ENCODE measurements at regions not wholly inside any gene's neighbourhood (a gene's known extent, or its start where the extent isn't known, plus 50 kb on each side); places are given as distances from the start of the nearest gene placed in this dataset.

GRCh38 chr5:158510479-158510878 lies 589.2 kb downstream of the EBF1 start:
- Histone ChIP-seq H3K79me2 (ENCODE audit: insufficient read depth, low read length) (no peaks in the 10 kb centered on the region), H3K4me3 (ENCODE audit: insufficient read depth, low read length, poor library complexity, severe bottlenecking) (no peak overlapping the region), H3K27ac (ENCODE audit: low read depth, low read length) (no peak overlapping the region), H3K4me2 (ENCODE audit: low read depth, low read length, poor library complexity, severe bottlenecking) (no peak overlapping the region), H3K27me3 (ENCODE audit: low read length) (no peaks in the 10 kb centered on the region), H3K9me2 (replicated peaks; ENCODE audit: insufficient read depth, low read length) (no peaks in the 10 kb centered on the region), H3F3A (ENCODE audit: insufficient read depth) (peaks cover 7% of the 10 kb centered on the region; the same call in 1 of the 2 replicates), H2AFZ (ENCODE audit: low read depth, low read length, severe bottlenecking) (no peak overlapping the region), H3K9ac (ENCODE audit: low read length) (no peak overlapping the region), H4K20me1 (ENCODE audit: low read depth, low read length) (no peaks in the 10 kb centered on the region), H3K9me3 (ENCODE audit: insufficient read depth, low read length) (peaks cover 20% of the 10 kb centered on the region; the same call in 1 of the 2 replicates), H3K36me3 (ENCODE audit: low read length) (peaks cover 12% of the 10 kb centered on the region)
- TF ChIP-seq, protein P1, sequence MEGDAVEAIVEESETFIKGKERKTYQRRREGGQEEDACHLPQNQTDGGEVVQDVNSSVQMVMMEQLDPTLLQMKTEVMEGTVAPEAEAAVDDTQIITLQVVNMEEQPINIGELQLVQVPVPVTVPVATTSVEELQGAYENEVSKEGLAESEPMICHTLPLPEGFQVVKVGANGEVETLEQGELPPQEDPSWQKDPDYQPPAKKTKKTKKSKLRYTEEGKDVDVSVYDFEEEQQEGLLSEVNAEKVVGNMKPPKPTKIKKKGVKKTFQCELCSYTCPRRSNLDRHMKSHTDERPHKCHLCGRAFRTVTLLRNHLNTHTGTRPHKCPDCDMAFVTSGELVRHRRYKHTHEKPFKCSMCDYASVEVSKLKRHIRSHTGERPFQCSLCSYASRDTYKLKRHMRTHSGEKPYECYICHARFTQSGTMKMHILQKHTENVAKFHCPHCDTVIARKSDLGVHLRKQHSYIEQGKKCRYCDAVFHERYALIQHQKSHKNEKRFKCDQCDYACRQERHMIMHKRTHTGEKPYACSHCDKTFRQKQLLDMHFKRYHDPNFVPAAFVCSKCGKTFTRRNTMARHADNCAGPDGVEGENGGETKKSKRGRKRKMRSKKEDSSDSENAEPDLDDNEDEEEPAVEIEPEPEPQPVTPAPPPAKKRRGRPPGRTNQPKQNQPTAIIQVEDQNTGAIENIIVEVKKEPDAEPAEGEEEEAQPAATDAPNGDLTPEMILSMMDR (IDR thresholded peaks at IDR 0.05; ENCODE audit: insufficient read depth, low read length, poor library complexity, severe bottlenecking), result no peak
- no peak for TF ChIP-seq EZH2phosphoT487 (conservative IDR thresholded peaks at IDR 0.05; ENCODE audit: low read length)

- TF ChIP-seq, protein P1 (IDR thresholded peaks at IDR 0.05; ENCODE audit: insufficient read depth, low read length, poor library complexity, severe bottlenecking), result no peak
- no peak for TF ChIP-seq EZH2phosphoT487 (conservative IDR thresholded peaks at IDR 0.05; ENCODE audit: low read length)
- Histone ChIP-seq H3K27ac (ENCODE audit: low read depth, low read length) (no peak overlapping the region), H3K9me3 (ENCODE audit: insufficient read depth, low read length) (peaks cover 28% of the 10 kb centered on the region; the same call in 1 of the 2 replicates), H3F3A (ENCODE audit: insufficient read depth) (peaks cover 4% of the 10 kb centered on the region; the same call in 1 of the 2 replicates), H3K4me2 (ENCODE audit: low read depth, low read length, poor library complexity, severe bottlenecking) (no peak overlapping the region), H3K36me3 (ENCODE audit: low read length) (peaks cover 12% of the 10 kb centered on the region), H3K27me3 (ENCODE audit: low read length) (no peaks in the 10 kb centered on the region), H2AFZ (ENCODE audit: low read depth, low read length, severe bottlenecking) (no peak overlapping the region), H3K4me3 (ENCODE audit: insufficient read depth, low read length, poor library complexity, severe bottlenecking) (no peak overlapping the region), H3K9ac (ENCODE audit: low read length) (no peak overlapping the region), H3K9me2 (replicated peaks; ENCODE audit: insufficient read depth, low read length) (no peaks in the 10 kb centered on the region), H4K20me1 (ENCODE audit: low read depth, low read length) (no peaks in the 10 kb centered on the region), H3K79me2 (ENCODE audit: insufficient read depth, low read length) (no peaks in the 10 kb centered on the region)
Measured at GRCh38 chr5:158506648-158507047, 593.1 kb downstream of the EBF1 start.

DNA sequence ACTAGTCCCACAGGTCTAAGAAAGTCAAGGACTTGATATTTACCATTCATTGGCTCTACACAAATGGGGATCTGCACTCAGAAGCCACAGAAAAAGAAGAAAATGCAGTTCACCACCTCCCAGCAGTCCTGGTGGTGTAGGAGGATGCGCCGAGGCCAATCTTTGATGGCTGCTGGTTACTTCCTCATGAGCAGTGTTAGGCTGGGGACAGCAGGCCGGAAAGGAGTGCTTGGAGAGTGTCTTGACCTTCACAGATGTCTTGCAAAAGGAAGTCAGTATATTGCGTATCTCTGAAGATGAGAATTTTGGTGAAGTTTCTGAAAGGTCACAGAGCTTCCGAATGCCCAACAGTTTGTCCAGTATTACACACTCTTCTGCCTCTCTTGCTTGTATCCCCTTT lies 597.0 kb downstream of the EBF1 start:
- no peaks in the 10 kb centered on the region for H3F3A ChIP-seq (ENCODE audit: insufficient read depth)
- H3K36me3 ChIP-seq (ENCODE audit: low read length), result peaks cover 12% of the 10 kb centered on the region
- H3K27ac ChIP-seq (ENCODE audit: low read depth, low read length), result no peak overlapping the region
- no peaks in the 10 kb centered on the region for H4K20me1 ChIP-seq (ENCODE audit: low read depth, low read length)
- H2AFZ ChIP-seq (ENCODE audit: low read depth, low read length, severe bottlenecking), result no peak overlapping the region
- H3K9me3 ChIP-seq (ENCODE audit: insufficient read depth, low read length), result peaks cover 25% of the 10 kb centered on the region; the same call in 1 of the 2 replicates
- no peak overlapping the region for H3K9ac ChIP-seq (ENCODE audit: low read length)
- no peak for TF ChIP-seq EZH2phosphoT487 (conservative IDR thresholded peaks at IDR 0.05; ENCODE audit: low read length)
- TF ChIP-seq, protein P1 (IDR thresholded peaks at IDR 0.05; ENCODE audit: insufficient read depth, low read length, poor library complexity, severe bottlenecking), result no peak
- no peaks in the 10 kb centered on the region for H3K9me2 ChIP-seq (replicated peaks; ENCODE audit: insufficient read depth, low read length)
- no peak overlapping the region for H3K4me2 ChIP-seq (ENCODE audit: low read depth, low read length, poor library complexity, severe bottlenecking)
- no peaks in the 10 kb centered on the region for H3K79me2 ChIP-seq (ENCODE audit: insufficient read depth, low read length)
- no peaks in the 10 kb centered on the region for H3K27me3 ChIP-seq (ENCODE audit: low read length)
- no peak overlapping the region for H3K4me3 ChIP-seq (ENCODE audit: insufficient read depth, low read length, poor library complexity, severe bottlenecking)

Measured in SU-DHL-6 (cell line).